DND-41 (cell line): ENCODE measurements at regions not wholly inside any gene's neighbourhood (a gene's known extent, or its start where the extent isn't known, plus 50 kb on each side); places are given as distances from the start of the nearest gene placed in this dataset.

ENCODE experiments used
- CTCF ChIP-seq: IDR thresholded peaks from 2 replicates; pipeline ENCODE4 v1.5.1; 2012; ENCODE audit warnings: borderline replicate concordance, low read length, moderate library complexity, mild to moderate bottlenecking; ENCODE audit not compliant: poor library complexity, severe bottlenecking; ENCODE audit errors: extremely low read depth
- EZH2 ChIP-seq: IDR thresholded peaks from 3 replicates; pipeline ENCODE4 v1.6.1; 2012; ENCODE audit warnings: borderline replicate concordance, low read depth, mild to moderate bottlenecking, moderate library complexity, low read length, inconsistent platforms; ENCODE audit not compliant: severe bottlenecking

GRCh38 chr12:85639834-85640233, 196.4 kb downstream of the RASSF9 start:
- TF ChIP-seq CTCF (no peak), EZH2 (no peak)
